ENCODE measurements at regions not wholly inside any gene's neighbourhood (a gene's known extent, or its start where the extent isn't known, plus 50 kb on each side); places are given as distances from the start of the nearest gene placed in this dataset.

- no peak overlapping the region for H3K27ac ChIP-seq
- DNase-seq (ENCODE audit: low read depth, low spot score): no peak
Measured at GRCh38 chr14:22422238-22422637, 166.8 kb downstream of the DAD1 start.

- no peak overlapping the region for H3K27ac ChIP-seq
- no peak for DNase-seq (ENCODE audit: low read depth, low spot score)
Measured at GRCh38 chr14:22420598-22421186, 168.3 kb downstream of the DAD1 start.

- no peak overlapping the region for H3K27ac ChIP-seq
- no peak for DNase-seq (ENCODE audit: low read depth, low spot score)
Measured at GRCh38 chr14:22419620-22420019, 169.4 kb downstream of the DAD1 start.

GRCh38 chr14:22418631-22419030 lies 170.4 kb downstream of the DAD1 start:
- H3K27ac ChIP-seq: no peak overlapping the region
- no peak for DNase-seq (ENCODE audit: low read depth, low spot score)

GRCh38 chr14:22417914-22418313 lies 171.1 kb downstream of the DAD1 start:
- DNase-seq (ENCODE audit: low read depth, low spot score): no peak
- H3K27ac ChIP-seq: no peak overlapping the region

GRCh38 chr14:22416193-22416592 lies 172.8 kb downstream of the DAD1 start:
- no peak overlapping the region for H3K27ac ChIP-seq
- DNase-seq (ENCODE audit: low read depth, low spot score): no peak

- H3K27ac ChIP-seq: no peak overlapping the region
- no peak for DNase-seq (ENCODE audit: low read depth, low spot score)
Measured at GRCh38 chr14:22415605-22415959, 173.4 kb downstream of the DAD1 start.

- no peak overlapping the region for H3K27ac ChIP-seq
- no peak for DNase-seq (ENCODE audit: low read depth, low spot score)
Measured at GRCh38 chr14:22414876-22415604, 174.0 kb downstream of the DAD1 start.

- DNase-seq (ENCODE audit: low read depth, low spot score): no peak
- no peak overlapping the region for H3K27ac ChIP-seq
Measured at GRCh38 chr14:22412926-22413411, 176.1 kb downstream of the DAD1 start.

- DNase-seq (ENCODE audit: low read depth, low spot score): no peak
- H3K27ac ChIP-seq: no peak overlapping the region
Measured at GRCh38 chr14:22411398-22412055, 177.5 kb downstream of the DAD1 start.

GRCh38 chr14:22410497-22410896 lies 178.5 kb downstream of the DAD1 start:
- DNase-seq (ENCODE audit: low read depth, low spot score): no peak
- H3K27ac ChIP-seq: no peak overlapping the region

- no peak overlapping the region for H3K27ac ChIP-seq
Measured at GRCh38 chr14:22409006-22409405, 180.0 kb downstream of the DAD1 start.

GRCh38 chr14:22408547-22408946 lies 180.5 kb downstream of the DAD1 start:
- DNase-seq (ENCODE audit: low read depth, low spot score): no peak
- no peak overlapping the region for H3K27ac ChIP-seq

More at GRCh38 chr14:22409006-22409405, 180.0 kb downstream of the DAD1 start:
- no peak for DNase-seq (ENCODE audit: low read depth, low spot score)

- no peak overlapping the region for H3K27ac ChIP-seq
- no peak for DNase-seq (ENCODE audit: low read depth, low spot score)
Measured at GRCh38 chr14:22407033-22407432, 182.0 kb downstream of the DAD1 start.

- no peak overlapping the region for H3K27ac ChIP-seq
- no peak for DNase-seq (ENCODE audit: low read depth, low spot score)
Measured at GRCh38 chr14:22405201-22405600, 183.8 kb downstream of the DAD1 start.

GRCh38 chr14:22403296-22403695 lies 185.7 kb downstream of the DAD1 start:
- DNase-seq (ENCODE audit: low read depth, low spot score): no peak

GRCh38 chr14:22400655-22401259 lies 188.3 kb downstream of the DAD1 start:
- DNase-seq (ENCODE audit: low read depth, low spot score): no peak
- no peak overlapping the region for H3K27ac ChIP-seq

More at GRCh38 chr14:22403296-22403695, 185.7 kb downstream of the DAD1 start:
- H3K27ac ChIP-seq: no peak overlapping the region

- no peak overlapping the region for H3K27ac ChIP-seq
- no peak for DNase-seq (ENCODE audit: low read depth, low spot score)
Measured at GRCh38 chr14:22399776-22400175, 189.2 kb downstream of the DAD1 start.

GRCh38 chr14:22397221-22397737 lies 191.7 kb downstream of the DAD1 start:
- H3K27ac ChIP-seq: no peak overlapping the region
- no peak for DNase-seq (ENCODE audit: low read depth, low spot score)

- no peak overlapping the region for H3K27ac ChIP-seq
- no peak for DNase-seq (ENCODE audit: low read depth, low spot score)
Measured at GRCh38 chr14:22395803-22396202, 193.2 kb downstream of the DAD1 start.

- H3K27ac ChIP-seq: no peak overlapping the region
- DNase-seq (ENCODE audit: low read depth, low spot score): no peak
Measured at GRCh38 chr14:22394616-22395015, 194.4 kb downstream of the DAD1 start.
